Left ventricle myocardium inferior (tissue), 1 donor: ENCODE measurements at regions not wholly inside any gene's neighbourhood (a gene's known extent, or its start where the extent isn't known, plus 50 kb on each side); places are given as distances from the start of the nearest gene placed in this dataset.

ENCODE experiments used
- DNase-seq: peaks from one replicate; pipeline ENCODE4 v3.0.0-alpha.2; 2020
- H3K27ac ChIP-seq: fragments of 200-600 bp; replicated peaks from 2 replicates; pipeline ENCODE4 v1.8.0; 2021
- H3K27me3 ChIP-seq: fragments of 200-600 bp; 2 replicates; pipeline ENCODE4 v1.8.0; 2021; ENCODE audit warnings: low read depth
- H3K36me3 ChIP-seq: fragments of 200-600 bp; 2 replicates; pipeline ENCODE4 v1.8.0; 2021
- H3K4me1 ChIP-seq: fragments of 200-600 bp; 2 replicates; pipeline ENCODE4 v1.8.0; 2021
- H3K4me3 ChIP-seq: fragments of 200-600 bp; 2 replicates; pipeline ENCODE4 v1.8.0; 2021; ENCODE audit warnings: mild to moderate bottlenecking, moderate library complexity
- H3K9me3 ChIP-seq: fragments of 200-600 bp; replicated peaks from 2 replicates; pipeline ENCODE4 v1.8.0; 2021
- CTCF ChIP-seq: fragments of 200-600 bp; IDR thresholded peaks from 2 replicates; pipeline ENCODE4 v1.8.0; 2021; ENCODE audit warnings: antibody characterized with exemption, mild to moderate bottlenecking, borderline replicate concordance
- intact Hi-C: fragments of 100-400 bp; cut with micrococcal nuclease; formaldehyde crosslinking; loops from one replicate; pipeline ENCODE4 v1.11.0; 2022
- donor health status: DM: no; HTN: yes; CAD: no; lungs with severe emphysema.

- no peak for DNase-seq
- Histone ChIP-seq H3K4me3 (no peak overlapping the region), H3K36me3 (no peaks in the 10 kb centered on the region), H3K27ac (no peak overlapping the region), H3K4me1 (no peaks in the 10 kb centered on the region), H3K27me3 (no peaks in the 10 kb centered on the region), H3K9me3 (no peaks in the 10 kb centered on the region)
- no peak for TF ChIP-seq CTCF
- intact Hi-C loops: no loop called here
Measured at GRCh38 chr11:26188554-26188953, 143.4 kb upstream of the ANO3 start.

GRCh38 chr11:26191193-26191592, 140.7 kb upstream of the ANO3 start:
- Histone ChIP-seq H3K4me1 (no peaks in the 10 kb centered on the region), H3K27ac (no peak overlapping the region), H3K4me3 (no peak overlapping the region), H3K27me3 (no peaks in the 10 kb centered on the region), H3K36me3 (no peaks in the 10 kb centered on the region), H3K9me3 (no peaks in the 10 kb centered on the region)
- intact Hi-C loops: no loop called here
- no peak for DNase-seq
- TF ChIP-seq CTCF: no peak

GRCh38 chr11:26193694-26194365, 138.1 kb upstream of the ANO3 start:
- H3K9me3 ChIP-seq: no peaks in the 10 kb centered on the region
- no peaks in the 10 kb centered on the region for H3K36me3 ChIP-seq
- no peak for TF ChIP-seq CTCF
- no peaks in the 10 kb centered on the region for H3K4me1 ChIP-seq
- no peak overlapping the region for H3K27ac ChIP-seq
- H3K27me3 ChIP-seq: no peaks in the 10 kb centered on the region
- no peak for DNase-seq
- H3K4me3 ChIP-seq: no peak overlapping the region
- intact Hi-C loops: no loop called here

GRCh38 chr11:26194881-26195280, 137.0 kb upstream of the ANO3 start:
- H3K27me3 ChIP-seq: no peaks in the 10 kb centered on the region
- H3K27ac ChIP-seq: no peak overlapping the region
- no peak for DNase-seq
- no peaks in the 10 kb centered on the region for H3K9me3 ChIP-seq
- TF ChIP-seq CTCF: no peak
- no peaks in the 10 kb centered on the region for H3K36me3 ChIP-seq
- H3K4me3 ChIP-seq: no peak overlapping the region
- intact Hi-C loops: no loop called here
- H3K4me1 ChIP-seq: no peaks in the 10 kb centered on the region

- Histone ChIP-seq H3K4me3 (no peak overlapping the region), H3K27me3 (no peaks in the 10 kb centered on the region), H3K27ac (no peak overlapping the region), H3K4me1 (no peaks in the 10 kb centered on the region), H3K9me3 (no peaks in the 10 kb centered on the region), H3K36me3 (no peaks in the 10 kb centered on the region)
- no peak for DNase-seq
- intact Hi-C loops: no loop called here
- TF ChIP-seq CTCF: no peak
Measured at GRCh38 chr11:26198532-26199096, 133.3 kb upstream of the ANO3 start.
